PC-3 (cell line): ENCODE measurements at regions not wholly inside any gene's neighbourhood (a gene's known extent, or its start where the extent isn't known, plus 50 kb on each side); places are given as distances from the start of the nearest gene placed in this dataset.

ENCODE experiments used
- ATAC-seq: fragments of 200-7000 bp; cut with Tn5 transposase; 2 replicates; pipeline ENCODE4 v1.9.1; 2020; ENCODE audit warnings: mild to moderate bottlenecking, moderate library complexity
- BruUV-seq: library from RNA; stranded (reverse); fragments of 400-500 nt; replicated peaks from 2 replicates; lab custom pipeline; 2021; lab: Mats Ljungman, UMichigan
- CTCF ChIA-PET: fragments of 300-600 bp; sonication (Branson Sonifier 250); formaldehyde crosslinking; loops from one replicate; lab custom pipeline; 2022; ENCODE audit warnings: antibody characterized with exemption; lab: Charles Lee
- POLR2A ChIA-PET: fragments of 300-600 bp; sonication (Branson Sonifier 250); formaldehyde crosslinking; loops from one replicate; lab custom pipeline; 2022; ENCODE audit warnings: antibody characterized with exemption; ENCODE audit not compliant: unreplicated experiment; lab: Charles Lee
- DNase-seq: peaks from one replicate; pipeline ENCODE4 v3.0.0-alpha.2; 2015
- H2AFZ ChIP-seq: fragments of 300-600 bp; sonication (generic); 2 replicates; pipeline ENCODE4 v1.6.0; 2016; ENCODE audit warnings: antibody characterized with exemption, low read length
- H3F3A ChIP-seq: fragments of 300-600 bp; sonication (generic); one replicate; pipeline ENCODE4 v1.6.0; 2017; ENCODE audit warnings: antibody characterized with exemption, low read length, control low read depth, mild to moderate bottlenecking; ENCODE audit not compliant: unreplicated experiment
- H3K27ac ChIP-seq: fragments of 300-600 bp; sonication (generic); 2 replicates; pipeline ENCODE4 v1.5.1; 2016; ENCODE audit warnings: mild to moderate bottlenecking, low read length
- H3K27me3 ChIP-seq: fragments of 300-600 bp; sonication (generic); 2 replicates; pipeline ENCODE4 v1.6.1; 2016; ENCODE audit warnings: low read length, mixed read lengths
- H3K36me3 ChIP-seq: fragments of 300-600 bp; sonication (generic); 2 replicates; pipeline ENCODE4 v1.6.1; 2016; ENCODE audit warnings: low read depth, mixed run types, low read length, mixed read lengths
- H3K4me1 ChIP-seq: fragments of 300-600 bp; sonication (generic); 2 replicates; pipeline ENCODE4 v1.5.1; 2016; ENCODE audit warnings: low read length; ENCODE audit not compliant: insufficient read depth
- H3K4me2 ChIP-seq: fragments of 300-600 bp; sonication (generic); 2 replicates; pipeline ENCODE4 v1.6.0; 2016; ENCODE audit warnings: low read length
- H3K4me3 ChIP-seq: fragments of 300-600 bp; sonication (generic); 2 replicates; pipeline ENCODE4 v1.5.1; 2016; ENCODE audit warnings: mild to moderate bottlenecking, low read length, mixed read lengths
- H3K79me2 ChIP-seq: fragments of 300-600 bp; sonication (generic); 2 replicates; pipeline ENCODE4 v1.6.1; 2017; ENCODE audit warnings: low read length, mixed read lengths
- H3K9ac ChIP-seq: fragments of 300-600 bp; sonication (generic); 2 replicates; pipeline ENCODE4 v1.6.0; 2016; ENCODE audit warnings: mild to moderate bottlenecking, low read length
- H3K9me2 ChIP-seq: fragments of 300-600 bp; sonication (generic); replicated peaks from 2 replicates; pipeline ENCODE4 v1.6.1; 2016; ENCODE audit warnings: mixed run types, low read length, mixed read lengths
- H3K9me3 ChIP-seq: fragments of 300-600 bp; sonication (generic); 2 replicates; pipeline ENCODE4 v1.6.1; 2016; ENCODE audit warnings: low read length, mixed read lengths
- H4K20me1 ChIP-seq: fragments of 300-600 bp; sonication (generic); 2 replicates; pipeline ENCODE4 v1.6.1; 2016; ENCODE audit warnings: low read length, mixed read lengths
- EZH2 ChIP-seq: fragments of 300-600 bp; sonication (generic); IDR thresholded peaks from one replicate; pipeline ENCODE4 v1.6.1; 2017; ENCODE audit warnings: antibody characterized with exemption, mild to moderate bottlenecking, low read length; ENCODE audit not compliant: unreplicated experiment
- EZH2phosphoT487 ChIP-seq: fragments of 300-600 bp; sonication (generic); IDR thresholded peaks from 2 replicates; pipeline ENCODE4 v1.6.1; 2018; ENCODE audit warnings: mild to moderate bottlenecking, antibody characterized with exemption, low read length, borderline replicate concordance
- intact Hi-C: fragments of 100-400 bp; cut with micrococcal nuclease; formaldehyde crosslinking; loops from 2 replicates; pipeline ENCODE4 v1.9.0; 2023
- TF ChIP-seq, protein P1 (sequence below): fragments of 300-600 bp; sonication (generic); conservative IDR thresholded peaks from 2 replicates; pipeline ENCODE4 v1.5.1; 2017; ENCODE audit warnings: antibody characterized with exemption, low read depth, mild to moderate bottlenecking, low read length

DNA sequence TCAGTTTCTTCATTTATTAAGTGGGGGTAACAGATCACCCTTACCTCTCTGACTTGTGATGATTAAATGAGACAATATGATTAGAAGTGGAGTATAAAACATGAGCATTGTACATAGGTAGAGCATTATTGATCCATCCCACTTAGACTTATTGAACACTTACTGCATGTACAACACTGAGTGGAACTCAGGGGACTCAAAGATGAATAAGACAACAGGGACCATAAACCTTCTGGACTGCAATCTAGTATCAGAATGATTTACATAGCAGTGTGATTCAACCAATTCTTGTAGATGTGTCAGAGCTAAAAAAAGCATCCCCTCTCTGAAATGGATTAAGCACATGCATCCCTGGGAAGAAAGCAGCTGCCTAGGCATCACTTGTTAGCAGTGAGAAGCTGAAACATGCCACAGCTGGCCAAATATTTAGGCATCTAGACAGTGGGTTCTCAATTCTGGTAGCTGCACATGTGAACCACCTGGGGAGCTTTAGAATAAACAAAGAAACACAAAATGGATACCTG is 111.5 kb downstream of the CYRIA start:
- H3F3A ChIP-seq = no peaks in the 10 kb centered on the region
- no peak overlapping the region for H3K27ac ChIP-seq
- no peaks in the 10 kb centered on the region for H3K4me1 ChIP-seq
- no peak overlapping the region for H3K4me2 ChIP-seq
- no peaks in the 10 kb centered on the region for H4K20me1 ChIP-seq
- no TSS peak for BruUV-seq
- CTCF ChIA-PET = no interaction called here
- no peaks in the 10 kb centered on the region for H3K9me3 ChIP-seq
- ATAC-seq (no peak), DNase-seq (no peak)
- TF ChIP-seq EZH2phosphoT487 (no peak), EZH2 (no peak)
- TF ChIP-seq, protein P1, sequence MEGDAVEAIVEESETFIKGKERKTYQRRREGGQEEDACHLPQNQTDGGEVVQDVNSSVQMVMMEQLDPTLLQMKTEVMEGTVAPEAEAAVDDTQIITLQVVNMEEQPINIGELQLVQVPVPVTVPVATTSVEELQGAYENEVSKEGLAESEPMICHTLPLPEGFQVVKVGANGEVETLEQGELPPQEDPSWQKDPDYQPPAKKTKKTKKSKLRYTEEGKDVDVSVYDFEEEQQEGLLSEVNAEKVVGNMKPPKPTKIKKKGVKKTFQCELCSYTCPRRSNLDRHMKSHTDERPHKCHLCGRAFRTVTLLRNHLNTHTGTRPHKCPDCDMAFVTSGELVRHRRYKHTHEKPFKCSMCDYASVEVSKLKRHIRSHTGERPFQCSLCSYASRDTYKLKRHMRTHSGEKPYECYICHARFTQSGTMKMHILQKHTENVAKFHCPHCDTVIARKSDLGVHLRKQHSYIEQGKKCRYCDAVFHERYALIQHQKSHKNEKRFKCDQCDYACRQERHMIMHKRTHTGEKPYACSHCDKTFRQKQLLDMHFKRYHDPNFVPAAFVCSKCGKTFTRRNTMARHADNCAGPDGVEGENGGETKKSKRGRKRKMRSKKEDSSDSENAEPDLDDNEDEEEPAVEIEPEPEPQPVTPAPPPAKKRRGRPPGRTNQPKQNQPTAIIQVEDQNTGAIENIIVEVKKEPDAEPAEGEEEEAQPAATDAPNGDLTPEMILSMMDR = no peak
- no peaks in the 10 kb centered on the region for H3K79me2 ChIP-seq
- intact Hi-C loops = no loop called here
- no peaks in the 10 kb centered on the region for H3K9me2 ChIP-seq
- POLR2A ChIA-PET = no interaction called here
- H3K9ac ChIP-seq = no peak overlapping the region
- no peak overlapping the region for H2AFZ ChIP-seq
- no peaks in the 10 kb centered on the region for H3K27me3 ChIP-seq
- no peak overlapping the region for H3K4me3 ChIP-seq
- no peaks in the 10 kb centered on the region; the same call in 1 of the 2 replicates for H3K36me3 ChIP-seq

DNA sequence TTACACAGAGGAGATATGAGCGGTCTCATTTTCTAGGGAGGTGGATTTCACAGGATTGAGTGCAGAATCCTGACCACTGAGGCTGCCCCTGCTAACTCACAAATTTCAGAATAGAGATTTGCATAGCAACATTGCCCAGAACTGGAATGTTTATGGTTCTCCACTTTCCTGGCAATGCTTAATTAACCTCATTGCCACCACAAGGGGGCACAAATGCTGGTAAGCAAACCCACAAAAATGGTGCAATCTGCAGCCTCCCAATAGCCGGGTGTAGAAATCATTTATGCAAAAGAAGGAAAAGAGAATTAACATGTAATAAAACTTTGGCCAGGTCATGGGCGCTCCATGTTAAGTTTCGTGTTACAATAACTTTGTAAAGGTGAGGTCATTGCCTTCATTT is 112.4 kb downstream of the CYRIA start:
- Histone ChIP-seq H3K36me3 (no peaks in the 10 kb centered on the region; the same call in 1 of the 2 replicates), H4K20me1 (no peaks in the 10 kb centered on the region), H3K9me2 (no peaks in the 10 kb centered on the region), H3F3A (no peaks in the 10 kb centered on the region), H3K27me3 (no peaks in the 10 kb centered on the region), H3K9me3 (no peaks in the 10 kb centered on the region), H3K79me2 (no peaks in the 10 kb centered on the region), H2AFZ (no peak overlapping the region), H3K4me3 (no peak overlapping the region), H3K4me2 (no peak overlapping the region), H3K9ac (no peak overlapping the region), H3K4me1 (no peaks in the 10 kb centered on the region), H3K27ac (no peak overlapping the region)
- DNase-seq (peak; percentile 18), ATAC-seq (no peak)
- intact Hi-C loops = no loop called here
- BruUV-seq = no TSS peak
- ChIA-PET POLR2A (no interaction called here), CTCF (no interaction called here)
- no peak for TF ChIP-seq EZH2phosphoT487
- TF ChIP-seq, protein P1 = peak; percentile 57

DNA sequence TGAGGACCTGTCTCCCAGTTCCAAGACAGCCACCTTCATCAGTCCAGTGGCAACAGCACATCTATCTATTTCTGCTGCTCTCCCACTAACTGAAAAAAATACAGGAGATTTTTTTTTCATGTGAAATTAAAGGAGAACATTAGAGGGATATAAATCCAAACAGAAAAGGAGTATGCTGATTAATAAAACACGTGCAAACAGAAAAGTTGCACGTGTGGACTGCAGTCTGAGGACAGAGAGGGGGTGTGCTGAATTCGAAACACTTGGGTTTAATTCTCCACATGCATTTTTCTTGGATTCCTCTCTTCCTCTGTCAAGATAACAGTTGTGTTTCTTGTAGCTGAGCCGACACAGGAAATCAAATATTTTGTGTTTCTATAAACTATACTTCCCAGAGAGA is 113.4 kb downstream of the CYRIA start:
- intact Hi-C loops = no loop called here
- ChIA-PET CTCF (no interaction called here), POLR2A (no interaction called here)
- H3F3A ChIP-seq = no peaks in the 10 kb centered on the region
- DNase-seq (no peak), ATAC-seq (no peak)
- H3K4me3 ChIP-seq = no peak overlapping the region
- no peak overlapping the region for H3K9ac ChIP-seq
- H3K27me3 ChIP-seq = no peaks in the 10 kb centered on the region
- H3K9me2 ChIP-seq = no peaks in the 10 kb centered on the region
- TF ChIP-seq EZH2phosphoT487 (no peak), EZH2 (no peak)
- TF ChIP-seq, protein P1 = no peak
- H3K27ac ChIP-seq = no peak overlapping the region
- no TSS peak for BruUV-seq
- H3K9me3 ChIP-seq = no peaks in the 10 kb centered on the region
- no peaks in the 10 kb centered on the region for H3K4me1 ChIP-seq
- H3K36me3 ChIP-seq = no peaks in the 10 kb centered on the region; the same call in 1 of the 2 replicates
- no peak overlapping the region for H2AFZ ChIP-seq
- H3K79me2 ChIP-seq = no peaks in the 10 kb centered on the region
- no peaks in the 10 kb centered on the region for H4K20me1 ChIP-seq
- no peak overlapping the region for H3K4me2 ChIP-seq
